Body of pancreas (tissue), 4 donors: ENCODE measurements at regions not wholly inside any gene's neighbourhood (a gene's known extent, or its start where the extent isn't known, plus 50 kb on each side); places are given as distances from the start of the nearest gene placed in this dataset.

ENCODE experiments used
- ATAC-seq: fragments of 150-250 bp; one replicate; pipeline ENCODE4 v1.9.1; 2016
- DNase-seq, 4 donors: peaks; one replicate each; pipeline ENCODE4 v3.0.0-alpha.2; 2019
- H3K27ac ChIP-seq, 4 donors: fragments of 200-600 bp; sonication (generic); 1 replicate in 3 of 4; 2 replicates in 1 of 4; pipeline versions ENCODE4 v1.5.1 to v1.6.1; 2016 to 2019; ENCODE audit warnings: mild to moderate bottlenecking in 1 of 4, mixed read lengths in 1 of 4, moderate library complexity in 1 of 4
- H3K27me3 ChIP-seq, 2 donors: fragments of 200-600 bp; sonication (generic); one replicate each; pipeline ENCODE4 v1.6.0; 2016; ENCODE audit warnings: mild to moderate bottlenecking in 1 of 2
- H3K36me3 ChIP-seq, 2 donors: fragments of 200-600 bp; sonication (generic); replicated peaks in 1 of 2; 2 replicates each; pipeline ENCODE4 v1.5.1; 2016; ENCODE audit warnings: low read depth in 2 of 2; ENCODE audit not compliant: insufficient read depth in 1 of 2
- H3K4me1 ChIP-seq: fragments of 200-600 bp; sonication (generic); one replicate; pipeline ENCODE4 v1.6.0; 2016
- H3K4me3 ChIP-seq, 2 donors: fragments of 200-600 bp; sonication (generic); 1 replicate in 1 of 2; 2 replicates in 1 of 2; pipeline ENCODE4 v1.5.1; 2016 to 2019
- H3K9me3 ChIP-seq, 3 donors: fragments of 200-600 bp; sonication (generic); 1 replicate in 2 of 3; 2 replicates in 1 of 3; pipeline ENCODE4 v1.5.1; 2016
- CTCF ChIP-seq, 7 experiments: fragments of 450-650 bp in 4 of 7; fragments of 200-600 bp in 3 of 7; sonication (generic) in 3 of 7; IDR thresholded peaks; one replicate each; pipeline ENCODE4 v1.5.1; 2016 to 2019; ENCODE audit warnings: antibody characterized with exemption in 7 of 7
- POLR2A ChIP-seq, 3 donors: fragments of 450-650 bp; IDR thresholded peaks; one replicate each; pipeline ENCODE4 v1.6.1; 2016; ENCODE audit warnings: antibody characterized with exemption in 3 of 3, mild to moderate bottlenecking in 2 of 3
- WGBS, 2 donors: methylation state at CpG; one replicate each; pipeline ENCODE4 v1.1.5; 2017; 5-methylcytosine and 5-hydroxymethylcytosine counted together
- intact Hi-C: fragments of 100-400 bp; cut with DNase I; formaldehyde crosslinking; loops from one replicate; pipeline ENCODE4 v1.15.1; 2023

- no peaks in the 10 kb centered on the region for H3K4me1 ChIP-seq
- TF ChIP-seq CTCF (IDR thresholded peaks at IDR 0.05) (no peak), POLR2A (IDR thresholded peaks at IDR 0.05) (no peak)
- H3K27ac ChIP-seq, result no peak overlapping the region
- H3K4me3 ChIP-seq, result no peak overlapping the region
- DNase-seq (no peak), ATAC-seq (no peak)
- intact Hi-C loops, result loop anchor here (10.0 kb wide), 1 partner anchor 712 kb away; the partner anchor contains the start of gene NUAK1
- no peaks in the 10 kb centered on the region for H3K9me3 ChIP-seq
- no peaks in the 10 kb centered on the region for H3K27me3 ChIP-seq
- H3K36me3 ChIP-seq, result no peaks in the 10 kb centered on the region
These were observed 92.7 kb downstream of the C12orf75 start for GRCh38 chr12:105423237-105423636.

GRCh38 chr12:105423921-105424320, 93.4 kb downstream of the C12orf75 start:
- H3K27me3 ChIP-seq, result no peaks in the 10 kb centered on the region
- DNase-seq (no peak), ATAC-seq (no peak)
- no peaks in the 10 kb centered on the region for H3K4me1 ChIP-seq
- no peak for TF ChIP-seq CTCF (IDR thresholded peaks at IDR 0.05)
- no peak for TF ChIP-seq POLR2A (IDR thresholded peaks at IDR 0.05)
- intact Hi-C loops, result loop anchor here (10.0 kb wide), 1 partner anchor 711 kb away; the partner anchor contains the start of gene NUAK1
- no peaks in the 10 kb centered on the region for H3K36me3 ChIP-seq
- H3K4me3 ChIP-seq, result no peak overlapping the region
- WGBS, 2 donors, result 74 to 79% methylated on average over 7 of the region's 7 CpGs
- no peak overlapping the region for H3K27ac ChIP-seq
- H3K9me3 ChIP-seq, result no peaks in the 10 kb centered on the region

DNA sequence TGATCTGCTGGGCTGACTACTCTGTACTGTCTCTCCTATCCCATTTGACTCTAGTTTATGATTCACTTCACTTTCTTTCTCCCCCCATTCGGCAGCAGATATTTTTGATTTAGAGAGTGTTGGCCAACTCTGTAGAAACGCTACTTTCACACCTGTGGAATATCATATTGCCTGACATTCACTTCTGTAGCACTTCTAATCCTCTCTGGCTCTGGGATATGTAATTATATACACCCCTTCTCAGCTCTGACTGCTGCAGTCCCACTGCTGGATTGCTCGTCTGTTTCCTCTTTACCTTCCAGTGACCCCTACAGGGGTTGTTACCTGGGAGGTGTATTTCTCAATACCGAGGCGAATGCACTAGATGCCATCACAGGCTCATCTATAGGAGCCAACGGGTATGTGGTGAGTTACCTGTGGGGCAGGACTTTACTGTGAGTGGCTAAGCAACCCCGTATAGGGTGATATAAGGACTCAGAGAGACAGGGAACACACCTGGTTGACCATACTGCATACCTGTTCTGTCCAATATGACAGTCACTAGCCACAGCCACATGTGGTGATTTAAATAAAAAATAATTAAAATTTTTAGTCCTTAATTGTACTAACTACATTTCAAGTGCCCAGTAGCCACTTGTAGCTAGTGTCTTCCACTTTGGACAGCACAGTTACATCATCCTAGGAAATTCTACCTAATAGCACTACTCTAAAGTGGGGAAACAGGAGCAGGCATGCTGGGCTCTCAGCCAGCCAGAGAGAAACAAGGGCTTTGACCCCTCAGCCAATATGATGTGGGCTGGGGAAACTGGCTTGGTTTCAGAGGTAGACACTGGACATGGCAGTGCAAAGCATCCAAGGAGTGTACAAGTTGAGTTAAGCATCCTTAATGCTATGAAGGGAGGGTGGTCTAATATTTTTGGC, 95.0 kb downstream of the C12orf75 start:
- DNase-seq (no peak), ATAC-seq (no peak)
- H3K27me3 ChIP-seq, result no peaks in the 10 kb centered on the region
- H3K4me1 ChIP-seq, result no peaks in the 10 kb centered on the region
- no peaks in the 10 kb centered on the region for H3K36me3 ChIP-seq
- no peak for TF ChIP-seq POLR2A (IDR thresholded peaks at IDR 0.05)
- TF ChIP-seq CTCF (IDR thresholded peaks at IDR 0.05), result no peak
- intact Hi-C loops, result loop anchor here (10.0 kb wide), 1 partner anchor 709 kb away; the partner anchor contains the start of gene NUAK1
- H3K4me3 ChIP-seq, result no peak overlapping the region
- no peak overlapping the region for H3K27ac ChIP-seq
- H3K9me3 ChIP-seq, result no peaks in the 10 kb centered on the region
- WGBS, 2 donors, result 78 to 85% methylated on average over 7 of the region's 7 CpGs

- ATAC-seq (peak; percentile 33), DNase-seq (no peak)
- Histone ChIP-seq H3K9me3 (no peaks in the 10 kb centered on the region), H3K4me1 (no peaks in the 10 kb centered on the region), H3K27ac (no peak overlapping the region), H3K27me3 (no peaks in the 10 kb centered on the region), H3K36me3 (no peaks in the 10 kb centered on the region), H3K4me3 (no peak overlapping the region)
- intact Hi-C loops, result loop anchor here (10.0 kb wide), 1 partner anchor 708 kb away; the partner anchor contains the start of gene NUAK1
- TF ChIP-seq CTCF (IDR thresholded peaks at IDR 0.05), result no peak
- TF ChIP-seq POLR2A (IDR thresholded peaks at IDR 0.05), result no peak
- 16 to 27% methylated on average over 3 of the region's 3 CpGs for WGBS, 2 donors
These were observed 96.3 kb downstream of the C12orf75 start for GRCh38 chr12:105426766-105427165.
